Left lung (tissue), 4 donors: ENCODE measurements at regions not wholly inside any gene's neighbourhood (a gene's known extent, or its start where the extent isn't known, plus 50 kb on each side); places are given as distances from the start of the nearest gene placed in this dataset.
A peak's percentile ranks its signal among the peaks of the same experiment; 100 is the strongest.
"Not testable (repeated sequence)": the region's sequence is repeated elsewhere in the genome, so short reads cannot be mapped to it uniquely, and the experiment has no call there.

ENCODE experiments used
- ATAC-seq: fragments of 200-7000 bp; cut with Tn5 transposase; one replicate; pipeline ENCODE4 v1.9.1; 2020; ENCODE audit warnings: moderate library complexity
- DNase-seq, 4 donors: peaks; one replicate each; pipeline ENCODE4 v3.0.0-alpha.2; 2013 to 2020
- H3K27ac ChIP-seq, 2 donors: fragments of 200-600 bp; sonication (generic) in 1 of 2; one replicate each; pipeline versions ENCODE4 v1.5.0 to v1.8.0; 2020 to 2021
- H3K27me3 ChIP-seq, 2 donors: fragments of 200-600 bp; sonication (generic) in 1 of 2; one replicate each; pipeline versions ENCODE4 v1.5.0 to v1.8.0; 2020 to 2021
- H3K36me3 ChIP-seq, 2 donors: fragments of 200-600 bp; sonication (generic) in 1 of 2; one replicate each; pipeline versions ENCODE4 v1.5.0 to v1.8.0; 2020 to 2021
- H3K4me1 ChIP-seq, 2 donors: fragments of 200-600 bp; one replicate each; pipeline ENCODE4 v1.8.0; 2021
- H3K4me3 ChIP-seq, 2 donors: fragments of 200-600 bp; sonication (generic) in 1 of 2; one replicate each; pipeline versions ENCODE4 v1.5.0 to v1.8.0; 2020 to 2021; ENCODE audit warnings: mild to moderate bottlenecking in 1 of 2
- H3K9me3 ChIP-seq, 2 donors: fragments of 200-600 bp; sonication (generic) in 1 of 2; one replicate each; pipeline versions ENCODE4 v1.5.0 to v1.8.0; 2020 to 2021
- intact Hi-C, 2 donors: fragments of 100-400 bp; cut with DNase I; formaldehyde crosslinking; loops; one replicate each; pipeline versions ENCODE4 v1.11.2 to v1.14.2; 2022
- TF ChIP-seq, protein P1 (sequence below), 2 donors: fragments of 200-600 bp; sonication (generic) in 1 of 2; IDR thresholded peaks; one replicate each; pipeline versions ENCODE4 v1.5.0 to v1.8.0; 2021; ENCODE audit warnings: antibody characterized with exemption in 2 of 2
- donor health status: DM: no; HTN: yes; CAD: no.
- donor health status: DM: no; HTN: no; CAD: no.

DNA sequence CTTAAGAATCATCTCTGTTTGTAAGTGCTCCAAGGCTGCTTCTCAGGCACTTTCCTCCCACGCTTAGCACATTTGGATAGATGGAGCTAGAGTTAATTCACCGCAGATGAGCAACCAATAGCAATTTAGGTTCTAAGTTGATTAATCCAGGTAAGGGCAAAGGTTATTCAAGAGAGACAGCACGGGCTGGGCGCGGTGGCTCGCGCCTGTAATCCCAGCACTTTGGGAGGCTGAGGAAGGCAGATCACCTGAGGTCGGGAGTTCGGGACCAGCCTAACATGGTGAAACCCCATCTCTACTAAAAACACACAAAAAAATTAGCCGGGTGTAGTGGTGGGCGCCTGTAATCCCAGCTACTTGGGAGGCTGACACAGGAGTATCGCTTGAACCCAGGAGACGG, 54.5 kb upstream of the UNC13C start:
- H3K4me1 ChIP-seq, H3K36me3 ChIP-seq, H3K9me3 ChIP-seq, H3K27ac ChIP-seq, H3K27me3 ChIP-seq, H3K4me3 ChIP-seq, ATAC-seq, intact Hi-C loops, DNase-seq: not testable (repeated sequence)

DNA sequence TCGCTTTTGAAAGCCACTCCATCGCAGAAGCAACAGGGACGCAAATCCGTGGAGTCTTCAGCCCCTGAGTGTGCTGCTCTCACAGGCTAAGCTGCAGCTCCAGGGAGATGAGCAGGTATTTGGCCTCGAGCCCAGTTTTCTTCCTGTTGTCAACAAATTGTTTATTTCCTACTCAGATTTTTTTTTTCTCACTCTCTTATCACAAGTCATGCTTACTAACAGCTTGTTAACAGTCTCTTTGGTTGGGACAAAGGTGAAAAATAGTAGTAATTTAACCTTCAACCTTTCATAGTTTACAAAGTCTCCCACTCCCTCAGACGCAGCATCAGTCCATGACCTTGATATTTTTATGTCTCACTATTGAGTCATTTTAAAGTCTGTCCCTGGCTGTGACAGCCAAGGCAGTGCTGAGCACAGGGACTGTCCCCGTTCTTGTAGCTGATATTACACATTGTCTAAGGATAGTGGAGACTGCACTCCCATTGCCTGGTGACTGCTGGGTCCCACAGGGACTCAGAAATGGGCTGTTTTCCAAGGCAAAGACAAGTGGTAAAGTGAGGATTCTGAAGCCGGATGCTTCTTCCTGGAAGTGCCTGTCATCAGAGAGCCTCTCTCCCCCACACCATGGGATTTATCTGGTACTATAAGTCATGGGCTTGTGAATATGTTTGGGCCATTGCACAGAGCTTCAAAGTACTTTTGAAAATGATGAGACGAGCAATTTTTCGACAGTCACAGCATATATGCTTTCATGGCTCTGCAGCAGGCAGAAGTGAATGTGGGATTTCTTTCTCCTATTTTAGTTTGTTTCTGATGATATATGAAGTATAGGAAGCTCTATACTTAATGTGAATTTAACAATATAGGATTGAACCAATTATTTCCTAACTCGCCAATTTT, 59.8 kb upstream of the UNC13C start:
- no peaks in the 10 kb centered on the region for H3K4me1 ChIP-seq
- intact Hi-C loops, result no loop called here
- H3K4me3 ChIP-seq, result no peak overlapping the region
- no peaks in the 10 kb centered on the region for H3K36me3 ChIP-seq
- no peak overlapping the region for H3K27ac ChIP-seq
- no peak for ATAC-seq
- peak in 1 of 4 donors; percentile 14 for DNase-seq
- no peaks in the 10 kb centered on the region for H3K9me3 ChIP-seq
- no peaks in the 10 kb centered on the region for H3K27me3 ChIP-seq
- TF ChIP-seq, protein P1, sequence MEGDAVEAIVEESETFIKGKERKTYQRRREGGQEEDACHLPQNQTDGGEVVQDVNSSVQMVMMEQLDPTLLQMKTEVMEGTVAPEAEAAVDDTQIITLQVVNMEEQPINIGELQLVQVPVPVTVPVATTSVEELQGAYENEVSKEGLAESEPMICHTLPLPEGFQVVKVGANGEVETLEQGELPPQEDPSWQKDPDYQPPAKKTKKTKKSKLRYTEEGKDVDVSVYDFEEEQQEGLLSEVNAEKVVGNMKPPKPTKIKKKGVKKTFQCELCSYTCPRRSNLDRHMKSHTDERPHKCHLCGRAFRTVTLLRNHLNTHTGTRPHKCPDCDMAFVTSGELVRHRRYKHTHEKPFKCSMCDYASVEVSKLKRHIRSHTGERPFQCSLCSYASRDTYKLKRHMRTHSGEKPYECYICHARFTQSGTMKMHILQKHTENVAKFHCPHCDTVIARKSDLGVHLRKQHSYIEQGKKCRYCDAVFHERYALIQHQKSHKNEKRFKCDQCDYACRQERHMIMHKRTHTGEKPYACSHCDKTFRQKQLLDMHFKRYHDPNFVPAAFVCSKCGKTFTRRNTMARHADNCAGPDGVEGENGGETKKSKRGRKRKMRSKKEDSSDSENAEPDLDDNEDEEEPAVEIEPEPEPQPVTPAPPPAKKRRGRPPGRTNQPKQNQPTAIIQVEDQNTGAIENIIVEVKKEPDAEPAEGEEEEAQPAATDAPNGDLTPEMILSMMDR (IDR thresholded peaks at IDR 0.05), result no peak

DNA sequence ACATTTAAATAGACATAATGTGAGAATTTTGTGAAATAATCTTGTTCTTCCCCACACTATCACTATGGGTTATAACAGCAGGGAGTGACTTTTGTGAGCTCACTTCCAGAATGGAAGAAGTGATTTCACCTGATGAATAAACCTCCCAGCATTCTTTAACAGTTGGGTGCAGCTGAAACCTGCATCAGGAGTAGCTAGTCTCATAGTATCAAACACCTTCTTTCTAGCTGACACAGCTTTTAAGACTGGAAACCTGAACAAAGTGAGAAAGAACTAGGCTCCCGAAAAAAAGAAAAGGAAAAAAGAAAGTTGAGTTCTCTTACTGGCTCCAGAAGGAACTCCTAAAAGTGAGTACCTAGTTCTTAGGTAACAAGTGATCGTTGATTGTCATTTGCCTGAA, 61.1 kb upstream of the UNC13C start:
- DNase-seq, result no peak
- no peak for ATAC-seq
- H3K27ac ChIP-seq, result no peak overlapping the region
- H3K4me1 ChIP-seq, result no peaks in the 10 kb centered on the region
- no peaks in the 10 kb centered on the region for H3K9me3 ChIP-seq
- no peak overlapping the region for H3K4me3 ChIP-seq
- TF ChIP-seq, protein P1 (IDR thresholded peaks at IDR 0.05), result no peak
- H3K36me3 ChIP-seq, result no peaks in the 10 kb centered on the region
- H3K27me3 ChIP-seq, result no peaks in the 10 kb centered on the region
- intact Hi-C loops, result no loop called here

DNA sequence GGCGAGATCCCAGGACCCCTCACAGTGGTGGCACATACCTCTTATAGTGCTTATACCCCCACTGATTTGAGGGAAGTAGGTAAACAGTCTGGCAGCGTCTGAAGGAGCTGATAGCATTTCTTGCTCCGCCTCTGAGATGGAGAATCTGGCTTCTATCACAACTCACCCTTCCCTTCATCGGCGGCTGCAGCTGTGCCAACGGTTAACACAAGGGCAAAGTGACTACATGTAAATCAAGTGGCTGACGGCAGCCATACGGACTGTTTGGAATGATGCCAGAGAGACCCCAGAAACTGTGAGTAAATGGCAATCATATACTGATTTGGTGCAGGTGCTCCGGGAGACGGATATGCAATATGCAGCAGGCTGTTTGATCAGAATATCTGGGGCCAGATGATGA, 66.8 kb upstream of the UNC13C start:
- Histone ChIP-seq H3K4me1 (no peaks in the 10 kb centered on the region), H3K27me3 (no peaks in the 10 kb centered on the region), H3K27ac (no peak overlapping the region), H3K9me3 (no peaks in the 10 kb centered on the region), H3K36me3 (no peaks in the 10 kb centered on the region), H3K4me3 (no peak overlapping the region)
- TF ChIP-seq, protein P1 (IDR thresholded peaks at IDR 0.05), result no peak
- DNase-seq (peak in 1 of 4 donors; percentile 48), ATAC-seq (no peak)
- intact Hi-C loops, result no loop called here

DNA sequence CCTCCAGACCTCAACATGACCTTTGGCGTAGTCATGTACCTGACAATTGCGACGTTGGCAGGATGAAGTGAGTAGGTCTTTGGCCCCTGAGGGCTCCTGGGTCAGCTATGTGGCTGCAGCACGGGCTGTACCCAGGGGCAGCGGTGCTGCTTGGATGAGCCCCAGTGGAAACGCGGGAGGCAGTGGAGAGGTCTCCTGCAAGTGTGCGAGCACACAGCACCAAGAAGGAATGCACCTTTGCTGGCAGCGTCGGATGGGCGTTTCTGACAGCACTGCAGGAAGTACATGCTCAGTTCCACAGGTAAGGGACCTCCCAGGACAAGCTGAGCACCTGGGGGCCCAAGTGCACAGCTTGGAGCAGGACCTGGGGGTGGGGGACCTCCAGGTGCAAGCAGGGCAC, 67.4 kb upstream of the UNC13C start:
- TF ChIP-seq, protein P1 (IDR thresholded peaks at IDR 0.05), result no peak
- Histone ChIP-seq H3K9me3 (no peaks in the 10 kb centered on the region), H3K27me3 (no peaks in the 10 kb centered on the region), H3K27ac (no peak overlapping the region), H3K4me1 (no peaks in the 10 kb centered on the region), H3K36me3 (no peaks in the 10 kb centered on the region), H3K4me3 (no peak overlapping the region)
- intact Hi-C loops, result no loop called here
- DNase-seq, result peak in 2 of 4 donors; percentile 33 to 69
- ATAC-seq, result peak; percentile 71
